Mucosa of rectum (tissue), 2 donors: ENCODE measurements at regions not wholly inside any gene's neighbourhood (a gene's known extent, or its start where the extent isn't known, plus 50 kb on each side); places are given as distances from the start of the nearest gene placed in this dataset.
A peak's percentile ranks its signal among the peaks of the same experiment; 100 is the strongest.

Source experiments
- H3K27ac ChIP-seq, 2 donors: one replicate each; pipeline ENCODE4 v1.7.0; 2013; ENCODE audit warnings: inconsistent platforms in 2 of 2, low read depth in 2 of 2, low read length in 2 of 2
- H3K27me3 ChIP-seq, 2 donors: one replicate each; pipeline ENCODE4 v1.7.0; 2013; ENCODE audit warnings: low read length in 2 of 2; ENCODE audit not compliant: control insufficient read depth in 2 of 2, insufficient read depth in 2 of 2
- H3K36me3 ChIP-seq, 2 donors: one replicate each; pipeline ENCODE4 v1.7.0; 2013; ENCODE audit warnings: low read length in 2 of 2; ENCODE audit not compliant: control insufficient read depth in 2 of 2, insufficient read depth in 2 of 2
- H3K4me1 ChIP-seq, 2 donors: one replicate each; pipeline ENCODE4 v1.7.0; 2013; ENCODE audit warnings: low read length in 2 of 2, mild to moderate bottlenecking in 1 of 2; ENCODE audit not compliant: control insufficient read depth in 2 of 2, insufficient read depth in 2 of 2
- H3K4me3 ChIP-seq, 2 donors: one replicate each; pipeline ENCODE4 v1.7.0; 2013; ENCODE audit warnings: low read length in 2 of 2
- H3K9ac ChIP-seq, 2 donors: one replicate each; pipeline ENCODE4 v1.7.0; 2013; ENCODE audit warnings: low read length in 2 of 2, low read depth in 1 of 2, mild to moderate bottlenecking in 1 of 2
- H3K9me3 ChIP-seq, 2 donors: one replicate each; pipeline ENCODE4 v1.7.0; 2013; ENCODE audit warnings: low read length in 2 of 2; ENCODE audit not compliant: control insufficient read depth in 2 of 2
- donor health status: healthy.
- donor health status: Normal muscosa, but diverticular disease.

DNA sequence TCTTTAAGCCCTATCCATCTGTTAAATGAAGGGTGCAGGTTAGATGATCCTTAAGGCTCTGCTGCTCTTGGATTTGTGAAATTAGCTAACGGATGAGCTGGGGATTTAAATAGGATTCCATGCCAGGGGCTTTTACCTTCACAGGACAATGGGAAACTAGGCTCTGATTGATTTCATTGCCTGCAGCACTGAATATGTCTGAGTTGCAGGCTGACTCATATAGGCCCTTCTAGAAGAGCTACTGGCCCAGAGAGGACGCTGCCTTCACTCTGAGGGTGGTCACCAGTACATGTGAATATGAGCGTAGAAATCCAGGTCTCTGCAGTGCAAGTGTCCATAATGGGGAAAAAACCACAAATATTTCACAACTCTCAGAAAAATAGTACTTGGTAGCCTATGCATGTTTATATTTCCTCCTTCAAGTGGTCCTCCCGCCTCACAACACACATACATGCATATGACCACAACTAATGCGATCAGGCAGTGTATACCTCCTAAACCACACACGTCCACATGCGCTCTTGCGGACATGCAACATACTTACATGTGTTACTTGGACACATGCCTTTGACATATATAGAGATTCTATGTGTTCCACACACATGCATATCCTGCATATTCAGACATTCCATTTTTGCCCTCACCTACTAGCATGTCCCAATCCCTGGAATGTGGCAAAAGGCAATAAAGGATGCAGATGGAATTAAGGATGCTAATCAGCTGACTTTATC, 233.8 kb upstream of the JUN start:
- Histone ChIP-seq H3K27ac (no peak overlapping the region), H3K9ac (no peak overlapping the region), H3K36me3 (no peaks in the 10 kb centered on the region), H3K4me1 (peaks cover 19 to 22% of the 10 kb centered on the region in 2 donors), H3K9me3 (no peaks in the 10 kb centered on the region), H3K27me3 (no peaks in the 10 kb centered on the region), H3K4me3 (no peak overlapping the region)

DNA sequence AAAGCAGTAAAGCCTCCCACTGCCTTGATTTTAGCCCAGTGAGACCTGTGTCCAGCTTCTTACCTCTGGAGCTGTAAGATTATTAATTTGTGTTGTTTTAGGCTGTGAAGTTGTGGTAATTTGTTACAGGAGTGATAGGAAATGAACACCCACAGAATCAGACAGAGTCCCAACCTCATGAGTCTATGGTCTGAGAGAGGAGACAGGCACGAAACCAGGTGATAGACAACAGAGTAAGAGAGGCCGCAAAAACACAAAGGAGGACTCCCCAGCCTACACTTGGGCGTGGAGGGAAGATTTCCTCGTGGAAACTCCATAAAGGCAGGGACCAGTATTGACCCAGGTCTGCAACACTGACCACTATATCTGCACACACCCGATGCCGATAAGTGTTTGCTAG, 234.6 kb upstream of the JUN start:
- Histone ChIP-seq H3K9me3 (no peaks in the 10 kb centered on the region), H3K36me3 (no peaks in the 10 kb centered on the region), H3K27ac (no peak overlapping the region), H3K27me3 (no peaks in the 10 kb centered on the region), H3K4me1 (peaks cover 13 to 14% of the 10 kb centered on the region in 2 donors), H3K4me3 (no peak overlapping the region), H3K9ac (no peak overlapping the region)

DNA sequence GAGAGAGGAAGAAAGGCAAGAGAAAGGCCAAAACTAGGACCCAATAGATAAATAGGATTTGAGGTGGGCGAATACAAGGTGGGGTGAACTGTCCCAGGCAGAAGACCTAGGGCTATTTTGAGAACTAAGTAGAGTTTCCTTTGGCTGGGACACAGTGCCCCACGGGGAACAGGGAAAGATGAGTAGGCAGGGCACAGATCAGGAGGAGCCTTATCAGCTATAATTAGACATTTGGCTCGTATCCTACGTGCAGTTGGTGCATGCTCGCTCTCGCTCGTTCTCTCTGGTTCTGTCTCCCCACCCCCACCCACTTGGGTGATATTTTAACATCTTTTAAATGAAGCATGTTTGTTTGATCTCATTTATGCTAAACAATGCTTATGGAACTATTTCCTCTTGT, 235.0 kb upstream of the JUN start:
- H3K4me1 ChIP-seq, result peaks cover 8 to 10% of the 10 kb centered on the region in 2 donors
- no peak overlapping the region for H3K9ac ChIP-seq
- H3K4me3 ChIP-seq, result no peak overlapping the region
- no peaks in the 10 kb centered on the region for H3K9me3 ChIP-seq
- H3K36me3 ChIP-seq, result no peaks in the 10 kb centered on the region
- no peaks in the 10 kb centered on the region for H3K27me3 ChIP-seq
- H3K27ac ChIP-seq, result no peak overlapping the region

DNA sequence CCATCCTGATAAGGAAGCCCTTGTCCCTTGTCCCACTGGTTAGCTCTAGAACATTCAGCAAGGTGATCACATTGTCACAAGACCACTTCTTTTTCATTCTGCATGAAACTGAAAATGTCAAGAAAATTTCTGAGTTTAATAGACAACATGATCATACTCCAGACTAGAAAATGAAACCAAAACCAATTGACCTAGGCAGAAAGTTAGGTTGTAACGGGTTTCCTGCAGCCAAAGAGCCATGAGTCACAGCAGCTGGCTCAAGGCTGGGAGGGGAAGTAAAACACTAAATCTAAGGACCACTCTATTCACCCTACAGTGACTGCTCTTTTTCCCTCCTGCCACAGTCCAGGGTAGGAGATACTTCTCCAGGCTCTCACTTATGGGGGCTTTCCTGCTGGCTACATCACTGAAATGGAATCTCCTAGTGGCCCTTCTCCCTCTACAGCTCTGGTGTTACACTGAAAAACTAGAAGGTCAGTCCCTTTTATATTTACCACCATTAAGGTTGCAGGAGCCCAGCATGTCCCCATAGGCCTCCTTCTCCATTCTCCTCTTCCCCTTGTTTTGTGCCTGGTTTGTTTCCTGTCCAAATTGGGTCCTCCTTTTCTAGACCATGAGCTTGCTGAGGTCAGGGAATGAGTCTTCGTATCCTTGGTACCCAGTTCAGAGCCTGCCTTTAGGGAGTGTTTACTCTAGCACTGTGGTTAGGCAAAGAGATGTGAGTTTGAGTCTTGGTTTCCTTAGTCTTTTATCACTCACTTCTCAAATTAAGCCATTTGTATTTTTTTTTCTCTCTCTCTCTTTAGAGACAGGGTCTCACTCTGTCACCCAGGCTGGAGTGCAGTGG, 236.5 kb upstream of the JUN start:
- no peaks in the 10 kb centered on the region for H3K9me3 ChIP-seq
- peak overlapping the region; percentile 32 to 33 for H3K9ac ChIP-seq
- no peaks in the 10 kb centered on the region for H3K27me3 ChIP-seq
- H3K27ac ChIP-seq, result peak overlapping the region; percentile 63 to 72
- H3K4me1 ChIP-seq, result peaks cover 5 to 6% of the 10 kb centered on the region in 2 donors
- H3K4me3 ChIP-seq, result peak overlapping the region; percentile 35 to 56
- H3K36me3 ChIP-seq, result no peaks in the 10 kb centered on the region

DNA sequence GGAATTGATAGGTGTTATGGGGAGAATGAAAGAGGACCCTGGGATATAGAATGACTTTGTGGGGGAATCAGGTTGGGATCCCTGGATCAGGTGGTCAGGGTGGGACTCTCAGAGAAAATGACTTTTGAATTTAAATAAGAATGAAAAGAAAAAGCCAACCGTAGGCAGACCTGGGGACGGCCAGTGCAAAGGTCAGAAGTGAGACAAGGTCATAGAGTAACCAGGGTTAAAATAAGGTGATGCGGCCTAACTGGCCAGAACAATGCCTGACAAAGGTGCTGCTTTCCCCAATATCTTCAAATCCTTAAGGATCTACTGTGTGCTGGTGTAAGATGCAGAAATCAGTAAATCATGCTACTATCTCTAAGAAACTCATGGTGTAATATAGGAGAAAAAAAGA, 238.4 kb upstream of the JUN start:
- Histone ChIP-seq H3K9me3 (no peaks in the 10 kb centered on the region), H3K36me3 (no peaks in the 10 kb centered on the region), H3K27me3 (no peaks in the 10 kb centered on the region), H3K4me3 (no peak overlapping the region), H3K4me1 (peaks cover 5 to 9% of the 10 kb centered on the region in 2 donors), H3K27ac (no peak overlapping the region), H3K9ac (no peak overlapping the region)

DNA sequence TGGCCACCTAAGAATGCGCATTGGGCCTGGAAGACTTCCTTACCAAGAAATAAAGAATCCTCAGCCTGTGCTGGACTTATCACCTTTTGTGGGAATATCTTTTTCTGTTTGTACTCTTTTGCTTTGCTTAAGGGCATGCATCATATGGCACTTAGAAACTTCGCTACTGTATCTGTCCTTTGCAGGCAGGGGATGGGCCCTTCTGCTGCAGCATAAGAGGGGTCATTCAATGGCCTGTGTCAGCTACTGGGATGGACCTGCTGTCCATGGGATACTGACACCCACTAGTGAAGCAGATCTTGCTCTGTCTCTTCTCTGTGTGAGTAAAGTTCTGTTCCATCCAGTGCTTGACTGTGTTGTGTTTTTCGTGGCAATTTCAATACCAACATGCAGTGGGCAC, 239.0 kb upstream of the JUN start:
- Histone ChIP-seq H3K4me1 (peaks cover 8 to 13% of the 10 kb centered on the region in 2 donors), H3K27ac (no peak overlapping the region), H3K4me3 (no peak overlapping the region), H3K9ac (no peak overlapping the region), H3K27me3 (no peaks in the 10 kb centered on the region), H3K9me3 (no peaks in the 10 kb centered on the region), H3K36me3 (no peaks in the 10 kb centered on the region)

DNA sequence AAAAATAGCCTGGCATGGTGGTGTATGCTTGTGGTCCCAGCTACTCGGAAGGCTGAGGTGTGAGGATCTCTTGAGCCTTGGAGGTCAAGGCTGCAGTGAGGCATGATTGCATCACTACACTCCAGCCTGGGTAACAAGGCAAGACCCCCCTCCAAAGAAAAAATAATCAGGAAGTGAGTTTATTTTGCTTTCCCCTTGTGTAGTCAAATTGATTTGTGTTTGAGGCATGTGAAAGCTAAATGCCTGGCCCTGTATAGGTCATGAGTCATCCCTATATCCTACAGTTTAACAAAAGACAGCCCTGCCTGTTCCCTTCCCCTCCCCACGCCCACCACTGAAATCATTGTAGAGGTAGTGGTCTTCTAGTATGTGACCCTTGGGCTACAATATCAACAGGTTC, 241.4 kb upstream of the JUN start:
- Histone ChIP-seq H3K9me3 (no peaks in the 10 kb centered on the region), H3K4me3 (no peak overlapping the region), H3K36me3 (no peaks in the 10 kb centered on the region), H3K4me1 (peaks cover 8 to 23% of the 10 kb centered on the region in 2 donors), H3K9ac (no peak overlapping the region), H3K27ac (no peak overlapping the region), H3K27me3 (no peaks in the 10 kb centered on the region)

DNA sequence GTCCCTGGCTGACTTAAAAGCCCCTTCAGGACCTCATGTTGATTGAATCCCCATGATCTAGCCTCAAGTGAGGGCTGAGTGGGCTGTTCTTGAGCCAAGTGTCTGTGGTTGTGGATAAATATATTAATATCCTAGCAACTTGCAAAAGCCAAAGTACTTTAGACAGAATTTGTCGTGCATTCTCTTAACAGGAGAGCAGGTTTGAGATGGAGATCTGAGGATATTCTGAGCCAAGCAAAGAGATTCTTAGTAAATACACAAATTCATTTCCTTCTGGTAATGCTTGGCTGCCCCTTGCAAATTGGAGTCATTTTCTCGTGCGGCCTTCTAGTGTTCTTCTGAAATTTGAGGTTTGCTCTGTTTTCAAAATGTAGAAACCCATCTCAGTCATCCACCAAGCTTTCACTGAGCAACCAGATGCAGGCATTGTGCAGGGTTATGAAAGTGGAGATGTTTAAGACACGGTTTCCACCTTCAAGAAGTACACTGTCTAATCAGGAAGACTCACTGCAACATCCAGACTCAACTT, 242.1 kb upstream of the JUN start:
- H3K36me3 ChIP-seq, result no peaks in the 10 kb centered on the region
- no peaks in the 10 kb centered on the region for H3K27me3 ChIP-seq
- no peaks in the 10 kb centered on the region for H3K9me3 ChIP-seq
- H3K4me1 ChIP-seq, result peaks cover 4 to 18% of the 10 kb centered on the region in 2 donors
- peak overlapping the region in 1 of 2 donors; percentile 6 for H3K27ac ChIP-seq
- no peak overlapping the region for H3K4me3 ChIP-seq
- no peak overlapping the region for H3K9ac ChIP-seq

DNA sequence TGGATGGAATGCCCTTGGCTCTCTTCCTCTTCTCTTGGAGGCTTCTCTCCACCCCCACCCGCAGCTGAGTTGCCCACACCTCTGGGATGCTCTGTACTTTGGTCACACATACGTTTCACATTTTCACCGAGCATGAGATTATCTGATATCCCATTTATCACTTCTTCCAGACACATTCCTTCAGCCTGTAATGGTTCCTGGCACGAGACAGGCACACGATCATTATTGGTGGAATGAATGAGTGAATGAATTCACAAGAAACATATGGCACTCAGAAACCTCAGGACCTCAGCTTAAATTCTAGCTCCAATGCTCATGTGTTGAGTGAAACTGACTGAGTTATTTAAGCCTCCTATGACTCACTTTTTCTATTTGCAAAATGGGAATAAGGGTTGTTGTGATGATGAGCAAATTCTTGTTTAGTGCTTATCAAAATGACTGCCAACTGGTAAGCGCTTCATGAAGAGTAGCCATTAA, 242.7 kb upstream of the JUN start:
- H3K36me3 ChIP-seq, result no peaks in the 10 kb centered on the region

DNA sequence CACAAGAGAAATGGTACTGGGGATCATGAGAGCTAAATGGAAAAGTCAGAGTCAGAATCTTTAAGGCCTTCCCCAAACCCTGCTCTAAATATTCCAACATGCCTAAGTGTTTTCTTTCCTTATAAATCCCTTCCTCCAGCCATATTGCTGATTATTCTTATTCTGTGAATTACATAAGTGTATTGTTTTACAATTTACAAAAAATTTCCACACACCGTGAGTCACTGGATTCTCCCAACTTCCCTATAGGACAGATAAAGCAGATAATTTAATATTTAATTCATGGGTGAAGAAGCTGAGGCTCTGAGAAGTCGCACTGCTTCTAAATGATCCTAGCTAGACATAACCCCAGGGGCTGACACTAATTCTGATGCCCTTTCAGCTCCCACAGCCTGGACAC, 243.3 kb upstream of the JUN start:
- Histone ChIP-seq H3K27ac (no peak overlapping the region), H3K27me3 (no peaks in the 10 kb centered on the region), H3K4me3 (no peak overlapping the region), H3K4me1 (peaks cover 4 to 18% of the 10 kb centered on the region in 2 donors), H3K9ac (no peak overlapping the region), H3K9me3 (no peaks in the 10 kb centered on the region), H3K36me3 (no peaks in the 10 kb centered on the region)

More for the DNA sequence above, 242.7 kb upstream of the JUN start:
- no peaks in the 10 kb centered on the region for H3K27me3 ChIP-seq
- H3K9ac ChIP-seq, result no peak overlapping the region
- H3K27ac ChIP-seq, result peak overlapping the region in 1 of 2 donors; percentile 6
- peaks cover 4 to 18% of the 10 kb centered on the region in 2 donors for H3K4me1 ChIP-seq
- H3K9me3 ChIP-seq, result no peaks in the 10 kb centered on the region
- H3K4me3 ChIP-seq, result no peak overlapping the region
